ENCODE measurements at regions not wholly inside any gene's neighbourhood (a gene's known extent, or its start where the extent isn't known, plus 50 kb on each side); places are given as distances from the start of the nearest gene placed in this dataset.
"Not testable (repeated sequence)": the region's sequence is repeated elsewhere in the genome, so short reads cannot be mapped to it uniquely, and the experiment has no call there.

DNA sequence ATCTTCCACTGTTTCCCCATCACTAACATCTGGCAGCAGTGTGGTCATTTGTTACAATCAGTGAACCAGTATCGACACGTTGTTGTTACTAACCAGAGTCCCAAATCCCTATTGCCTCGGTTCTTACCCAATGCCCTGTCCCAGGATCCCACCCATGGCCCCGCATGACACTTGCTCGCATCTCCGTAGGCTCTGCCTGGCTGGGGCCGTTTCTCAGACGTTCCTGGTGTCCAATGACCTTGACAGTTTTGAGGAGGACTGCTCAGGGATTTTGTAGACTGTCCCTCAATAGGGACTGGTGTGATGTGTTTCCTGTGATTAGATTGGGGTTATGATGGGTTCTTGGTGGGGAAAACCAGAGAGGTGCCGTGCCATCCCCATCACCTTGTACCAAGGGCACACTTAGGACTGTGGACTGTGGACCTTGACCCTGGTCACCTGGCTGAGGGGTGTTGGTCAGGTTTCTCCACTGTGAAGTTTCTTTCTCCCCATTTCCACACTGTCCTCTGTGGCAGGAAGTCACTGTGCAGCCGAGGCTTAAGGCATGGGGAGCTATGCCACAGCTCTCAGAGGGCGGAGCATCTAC is 108.4 kb downstream of the ADRA2C start:
- no TSS peak for BruUV-seq (replicated peaks)
- H3K9me2 ChIP-seq (ENCODE audit: insufficient read depth): no peaks in the 10 kb centered on the region
- H3K9me3 ChIP-seq (ENCODE audit: insufficient read depth, low read depth): no peaks in the 10 kb centered on the region
- H2AFZ ChIP-seq: no peak overlapping the region
- intact Hi-C loops (cut with micrococcal nuclease; ENCODE audit: unreplicated experiment): no loop called here
- H3K4me3 ChIP-seq: no peak overlapping the region
- ChIA-PET POLR2A (ENCODE audit: unreplicated experiment) (no interaction called here), CTCF (no interaction called here)
- no peaks in the 10 kb centered on the region for H3F3A ChIP-seq (ENCODE audit: insufficient read depth, low read depth)
- H3K79me2 ChIP-seq (ENCODE audit: low read depth): no peaks in the 10 kb centered on the region
- H3K27ac ChIP-seq: no peak overlapping the region
- H3K4me2 ChIP-seq: no peak overlapping the region
- no peaks in the 10 kb centered on the region for H3K4me1 ChIP-seq (replicated peaks; ENCODE audit: insufficient read depth)
- peaks cover 50% of the 10 kb centered on the region for H3K27me3 ChIP-seq (ENCODE audit: insufficient read depth, low read depth)
- DNase-seq: no peak
- no peaks in the 10 kb centered on the region for H4K20me1 ChIP-seq (ENCODE audit: insufficient read depth)
- TF ChIP-seq, protein P1, sequence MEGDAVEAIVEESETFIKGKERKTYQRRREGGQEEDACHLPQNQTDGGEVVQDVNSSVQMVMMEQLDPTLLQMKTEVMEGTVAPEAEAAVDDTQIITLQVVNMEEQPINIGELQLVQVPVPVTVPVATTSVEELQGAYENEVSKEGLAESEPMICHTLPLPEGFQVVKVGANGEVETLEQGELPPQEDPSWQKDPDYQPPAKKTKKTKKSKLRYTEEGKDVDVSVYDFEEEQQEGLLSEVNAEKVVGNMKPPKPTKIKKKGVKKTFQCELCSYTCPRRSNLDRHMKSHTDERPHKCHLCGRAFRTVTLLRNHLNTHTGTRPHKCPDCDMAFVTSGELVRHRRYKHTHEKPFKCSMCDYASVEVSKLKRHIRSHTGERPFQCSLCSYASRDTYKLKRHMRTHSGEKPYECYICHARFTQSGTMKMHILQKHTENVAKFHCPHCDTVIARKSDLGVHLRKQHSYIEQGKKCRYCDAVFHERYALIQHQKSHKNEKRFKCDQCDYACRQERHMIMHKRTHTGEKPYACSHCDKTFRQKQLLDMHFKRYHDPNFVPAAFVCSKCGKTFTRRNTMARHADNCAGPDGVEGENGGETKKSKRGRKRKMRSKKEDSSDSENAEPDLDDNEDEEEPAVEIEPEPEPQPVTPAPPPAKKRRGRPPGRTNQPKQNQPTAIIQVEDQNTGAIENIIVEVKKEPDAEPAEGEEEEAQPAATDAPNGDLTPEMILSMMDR (conservative IDR thresholded peaks at IDR 0.05): no peak
- TF ChIP-seq EZH2 (IDR thresholded peaks at IDR 0.05; ENCODE audit: low read depth): no peak
- H3K36me3 ChIP-seq (ENCODE audit: low read depth): no peaks in the 10 kb centered on the region

DNA sequence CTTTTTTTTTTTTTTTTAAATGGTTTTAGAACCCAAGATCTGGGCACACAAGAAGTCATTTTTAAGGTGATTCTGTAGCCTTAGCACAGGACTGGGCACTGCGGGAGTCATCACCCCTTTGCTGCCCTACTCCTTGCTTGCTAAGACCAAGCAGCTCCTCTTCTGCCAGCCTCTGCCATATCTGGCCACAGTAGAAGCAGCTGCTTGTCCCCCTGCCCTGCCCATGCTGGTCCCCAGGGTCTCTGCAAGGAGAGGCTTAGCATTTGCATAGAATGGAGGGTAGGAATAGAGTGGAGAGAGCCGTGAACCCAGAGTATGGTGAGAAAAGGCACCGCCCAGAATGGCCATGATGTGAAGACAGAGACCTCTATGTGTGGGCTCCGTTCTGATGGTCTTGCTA is 109.3 kb downstream of the ADRA2C start:
- Histone ChIP-seq H3K4me3 (no peak overlapping the region), H3F3A (ENCODE audit: insufficient read depth, low read depth) (no peaks in the 10 kb centered on the region), H2AFZ (no peak overlapping the region), H4K20me1 (ENCODE audit: insufficient read depth) (no peaks in the 10 kb centered on the region), H3K79me2 (ENCODE audit: low read depth) (no peaks in the 10 kb centered on the region), H3K9me3 (ENCODE audit: insufficient read depth, low read depth) (no peaks in the 10 kb centered on the region), H3K27ac (no peak overlapping the region), H3K27me3 (ENCODE audit: insufficient read depth, low read depth) (peaks cover 50% of the 10 kb centered on the region), H3K36me3 (ENCODE audit: low read depth) (no peaks in the 10 kb centered on the region), H3K4me1 (replicated peaks; ENCODE audit: insufficient read depth) (no peaks in the 10 kb centered on the region), H3K9me2 (ENCODE audit: insufficient read depth) (no peaks in the 10 kb centered on the region), H3K4me2 (no peak overlapping the region)
- ChIA-PET POLR2A (ENCODE audit: unreplicated experiment) (no interaction called here), CTCF (no interaction called here)
- no peak for DNase-seq
- intact Hi-C loops (cut with micrococcal nuclease; ENCODE audit: unreplicated experiment): no loop called here
- BruUV-seq (replicated peaks): no TSS peak
- TF ChIP-seq EZH2 (IDR thresholded peaks at IDR 0.05; ENCODE audit: low read depth): no peak
- TF ChIP-seq, protein P1 (conservative IDR thresholded peaks at IDR 0.05): no peak

DNA sequence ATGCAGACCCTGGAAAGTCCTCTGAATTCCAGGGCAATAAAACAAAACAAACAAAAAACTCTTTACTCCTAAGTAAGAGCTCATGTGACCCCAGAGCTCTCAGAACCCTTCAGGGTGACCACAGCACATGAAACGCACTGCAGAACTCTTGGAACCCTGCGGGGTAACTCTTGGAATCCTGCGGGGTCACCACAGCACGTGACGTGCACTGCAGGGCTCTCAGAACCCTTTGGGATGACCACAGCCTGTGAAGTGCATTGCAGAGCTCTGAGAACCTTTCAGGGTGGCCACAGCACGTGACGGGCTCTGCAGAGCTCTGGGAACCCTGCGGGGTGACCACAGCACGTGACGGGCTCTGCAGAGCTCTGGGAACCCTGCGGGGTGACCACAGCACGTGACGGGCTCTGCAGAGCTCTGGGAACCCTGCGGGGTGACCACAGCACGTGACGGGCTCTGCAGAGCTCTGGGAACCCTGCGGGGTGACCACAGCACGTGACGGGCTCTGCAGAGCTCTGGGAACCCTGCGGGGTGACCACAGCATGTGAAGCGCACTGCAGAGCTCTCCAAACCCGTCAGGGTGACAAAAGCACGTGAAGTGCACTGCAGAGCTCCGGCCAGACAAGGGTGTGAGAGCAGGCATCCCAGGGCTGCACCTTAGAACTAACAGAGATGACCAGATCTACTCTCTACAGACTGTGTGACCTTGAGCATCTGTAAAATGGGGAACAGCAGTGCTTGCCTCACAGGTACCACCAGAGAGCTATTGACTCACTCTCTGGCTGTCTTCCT is 110.1 kb downstream of the ADRA2C start:
- BruUV-seq (replicated peaks); H3K79me2 ChIP-seq (ENCODE audit: low read depth); H3K36me3 ChIP-seq (ENCODE audit: low read depth); CTCF ChIA-PET; H3F3A ChIP-seq (ENCODE audit: insufficient read depth, low read depth); H3K4me3 ChIP-seq; H4K20me1 ChIP-seq (ENCODE audit: insufficient read depth); POLR2A ChIA-PET (ENCODE audit: unreplicated experiment); H2AFZ ChIP-seq; DNase-seq; H3K4me1 ChIP-seq (replicated peaks; ENCODE audit: insufficient read depth); H3K4me2 ChIP-seq; intact Hi-C loops (cut with micrococcal nuclease; ENCODE audit: unreplicated experiment); H3K9me3 ChIP-seq (ENCODE audit: insufficient read depth, low read depth); H3K9me2 ChIP-seq (ENCODE audit: insufficient read depth); H3K27ac ChIP-seq: not testable (repeated sequence)
- peaks cover 48% of the 10 kb centered on the region for H3K27me3 ChIP-seq (ENCODE audit: insufficient read depth, low read depth)

All from PC-9 (cell line).